ENCODE measurements at regions not wholly inside any gene's neighbourhood (a gene's known extent, or its start where the extent isn't known, plus 50 kb on each side); places are given as distances from the start of the nearest gene placed in this dataset.
"Not testable (repeated sequence)": the region's sequence is repeated elsewhere in the genome, so short reads cannot be mapped to it uniquely, and the experiment has no call there.

DNA sequence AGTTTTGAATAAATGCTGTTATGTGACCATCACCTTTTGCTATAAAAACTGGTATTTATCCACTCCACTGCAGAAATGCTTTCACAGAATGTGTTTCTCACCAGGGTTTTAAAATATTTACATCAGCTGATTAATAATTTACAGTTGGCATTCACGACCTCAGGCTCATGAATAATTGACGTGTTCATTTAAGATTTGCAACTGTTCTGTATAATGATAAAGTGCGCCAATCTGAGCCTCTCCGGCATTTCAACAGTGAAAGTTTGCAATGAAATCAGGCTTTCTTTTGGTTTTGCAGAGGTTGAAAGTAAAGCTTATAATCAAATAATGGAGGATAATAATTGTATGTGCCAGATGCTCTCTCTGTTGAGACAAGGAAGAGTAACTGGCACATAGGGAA is 434.9 kb downstream of the ICE1 start:
- Histone ChIP-seq H3K9me3 (ENCODE audit: low read depth, low read length) (peaks cover 2% of the 10 kb centered on the region), H3K4me1 (ENCODE audit: insufficient read depth, low read length) (no peaks in the 10 kb centered on the region), H4K20me1 (ENCODE audit: insufficient read depth, low read length) (no peaks in the 10 kb centered on the region), H3K4me3 (ENCODE audit: insufficient read depth, low read length) (no peak overlapping the region), H2AFZ (ENCODE audit: low read length) (no peak overlapping the region), H3K27me3 (ENCODE audit: insufficient read depth, low read length) (no peaks in the 10 kb centered on the region), H3K27ac (ENCODE audit: low read depth, low read length) (no peak overlapping the region), H3K79me2 (ENCODE audit: insufficient read depth, low read length) (no peaks in the 10 kb centered on the region), H3K36me3 (ENCODE audit: insufficient read depth, low read length) (no peaks in the 10 kb centered on the region), H3K4me2 (ENCODE audit: insufficient read depth, low read length) (no peak overlapping the region)
- TF ChIP-seq, protein P1, sequence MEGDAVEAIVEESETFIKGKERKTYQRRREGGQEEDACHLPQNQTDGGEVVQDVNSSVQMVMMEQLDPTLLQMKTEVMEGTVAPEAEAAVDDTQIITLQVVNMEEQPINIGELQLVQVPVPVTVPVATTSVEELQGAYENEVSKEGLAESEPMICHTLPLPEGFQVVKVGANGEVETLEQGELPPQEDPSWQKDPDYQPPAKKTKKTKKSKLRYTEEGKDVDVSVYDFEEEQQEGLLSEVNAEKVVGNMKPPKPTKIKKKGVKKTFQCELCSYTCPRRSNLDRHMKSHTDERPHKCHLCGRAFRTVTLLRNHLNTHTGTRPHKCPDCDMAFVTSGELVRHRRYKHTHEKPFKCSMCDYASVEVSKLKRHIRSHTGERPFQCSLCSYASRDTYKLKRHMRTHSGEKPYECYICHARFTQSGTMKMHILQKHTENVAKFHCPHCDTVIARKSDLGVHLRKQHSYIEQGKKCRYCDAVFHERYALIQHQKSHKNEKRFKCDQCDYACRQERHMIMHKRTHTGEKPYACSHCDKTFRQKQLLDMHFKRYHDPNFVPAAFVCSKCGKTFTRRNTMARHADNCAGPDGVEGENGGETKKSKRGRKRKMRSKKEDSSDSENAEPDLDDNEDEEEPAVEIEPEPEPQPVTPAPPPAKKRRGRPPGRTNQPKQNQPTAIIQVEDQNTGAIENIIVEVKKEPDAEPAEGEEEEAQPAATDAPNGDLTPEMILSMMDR (IDR thresholded peaks at IDR 0.05; ENCODE audit: extremely low read depth, low read depth, low read length), result no peak
- DNase-seq (ENCODE audit: insufficient read length, low spot score, missing footprints), result no peak

DNA sequence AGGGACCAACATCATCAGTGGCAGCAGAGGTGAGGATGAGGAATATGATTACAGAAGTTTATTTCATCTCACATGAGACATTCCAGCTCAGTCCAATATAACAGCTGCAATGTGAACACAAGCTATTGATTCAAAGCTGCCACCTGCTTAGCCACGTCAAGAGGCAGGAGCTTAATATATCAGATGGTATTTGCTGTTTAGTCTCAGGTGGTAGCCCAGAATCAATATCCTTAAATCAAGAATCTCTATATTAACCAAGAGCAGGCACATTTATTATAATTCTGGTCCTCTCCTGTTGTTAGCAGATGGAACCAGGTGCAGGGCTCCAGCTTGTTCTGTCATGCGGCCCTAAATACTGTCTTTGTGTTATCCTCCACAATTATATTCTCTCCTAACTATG is 431.6 kb downstream of the ICE1 start:
- Histone ChIP-seq H3K27me3 (ENCODE audit: insufficient read depth, low read length) (no peaks in the 10 kb centered on the region), H2AFZ (ENCODE audit: low read length) (no peak overlapping the region), H3K79me2 (ENCODE audit: insufficient read depth, low read length) (no peaks in the 10 kb centered on the region), H3K36me3 (ENCODE audit: insufficient read depth, low read length) (no peaks in the 10 kb centered on the region), H3K4me1 (ENCODE audit: insufficient read depth, low read length) (no peaks in the 10 kb centered on the region), H3K9me3 (ENCODE audit: low read depth, low read length) (peaks cover 3% of the 10 kb centered on the region), H3K4me3 (ENCODE audit: insufficient read depth, low read length) (no peak overlapping the region), H4K20me1 (ENCODE audit: insufficient read depth, low read length) (no peaks in the 10 kb centered on the region), H3K27ac (ENCODE audit: low read depth, low read length) (no peak overlapping the region), H3K4me2 (ENCODE audit: insufficient read depth, low read length) (no peak overlapping the region)
- DNase-seq (ENCODE audit: insufficient read length, low spot score, missing footprints), result no peak
- TF ChIP-seq, protein P1 (IDR thresholded peaks at IDR 0.05; ENCODE audit: extremely low read depth, low read depth, low read length), result no peak

DNA sequence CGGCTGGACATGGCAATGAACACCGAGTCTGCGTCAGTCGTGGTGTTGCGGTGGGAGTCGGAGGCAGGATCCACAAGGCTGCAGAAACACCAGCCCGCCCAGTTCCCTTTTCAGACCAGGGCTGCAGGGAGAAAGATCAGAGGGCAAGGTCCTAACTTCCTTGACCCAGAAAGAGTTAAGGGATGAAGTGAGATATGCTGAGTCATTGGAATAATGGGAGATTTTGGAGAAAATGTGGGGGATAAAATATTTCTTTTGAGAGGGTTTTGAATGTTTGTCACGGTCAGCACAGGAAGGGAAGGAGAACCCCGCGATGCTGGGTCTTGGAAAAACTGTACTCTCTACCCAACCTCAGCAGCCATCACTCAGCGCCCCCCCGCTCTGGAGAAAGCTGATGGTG is 416.0 kb downstream of the ICE1 start:
- no peaks in the 10 kb centered on the region for H3K27me3 ChIP-seq (ENCODE audit: insufficient read depth, low read length)
- H3K9me3 ChIP-seq (ENCODE audit: low read depth, low read length), result no peaks in the 10 kb centered on the region
- H3K27ac ChIP-seq (ENCODE audit: low read depth, low read length), result no peak overlapping the region
- TF ChIP-seq, protein P1 (IDR thresholded peaks at IDR 0.05; ENCODE audit: extremely low read depth, low read depth, low read length), result no peak
- H3K4me3 ChIP-seq (ENCODE audit: insufficient read depth, low read length), result no peak overlapping the region
- no peak overlapping the region for H3K4me2 ChIP-seq (ENCODE audit: insufficient read depth, low read length)
- no peak overlapping the region for H2AFZ ChIP-seq (ENCODE audit: low read length)
- no peaks in the 10 kb centered on the region for H3K36me3 ChIP-seq (ENCODE audit: insufficient read depth, low read length)
- H4K20me1 ChIP-seq (ENCODE audit: insufficient read depth, low read length), result no peaks in the 10 kb centered on the region
- DNase-seq (ENCODE audit: insufficient read length, low spot score, missing footprints), result no peak
- no peaks in the 10 kb centered on the region for H3K79me2 ChIP-seq (ENCODE audit: insufficient read depth, low read length)
- H3K4me1 ChIP-seq (ENCODE audit: insufficient read depth, low read length), result no peaks in the 10 kb centered on the region

DNA sequence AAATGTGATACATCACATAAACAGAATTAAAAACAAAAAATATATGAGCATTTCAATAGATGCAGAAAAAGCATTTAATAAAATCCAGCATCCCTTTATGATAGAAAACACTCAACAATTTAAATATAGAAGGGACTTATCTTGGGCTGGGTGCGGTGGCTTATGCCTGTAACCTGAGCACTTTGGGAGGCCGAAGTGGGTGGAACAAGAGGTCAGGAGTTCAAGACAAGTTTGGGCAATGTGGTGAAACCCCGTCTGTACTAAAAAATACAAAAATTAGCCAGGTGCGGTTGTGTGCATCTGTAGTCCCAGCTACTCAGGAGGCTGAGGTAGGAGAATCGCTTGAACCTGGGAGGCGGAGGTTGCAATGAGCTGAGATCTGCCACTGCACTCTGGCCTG is 409.1 kb downstream of the ICE1 start:
- H3K4me1 ChIP-seq (ENCODE audit: insufficient read depth, low read length); H2AFZ ChIP-seq (ENCODE audit: low read length); H3K9me3 ChIP-seq (ENCODE audit: low read depth, low read length); H3K27ac ChIP-seq (ENCODE audit: low read depth, low read length); H3K4me3 ChIP-seq (ENCODE audit: insufficient read depth, low read length); DNase-seq (ENCODE audit: insufficient read length, low spot score, missing footprints); H3K36me3 ChIP-seq (ENCODE audit: insufficient read depth, low read length); H4K20me1 ChIP-seq (ENCODE audit: insufficient read depth, low read length); H3K27me3 ChIP-seq (ENCODE audit: insufficient read depth, low read length); H3K4me2 ChIP-seq (ENCODE audit: insufficient read depth, low read length); H3K79me2 ChIP-seq (ENCODE audit: insufficient read depth, low read length): not testable (repeated sequence)

DNA sequence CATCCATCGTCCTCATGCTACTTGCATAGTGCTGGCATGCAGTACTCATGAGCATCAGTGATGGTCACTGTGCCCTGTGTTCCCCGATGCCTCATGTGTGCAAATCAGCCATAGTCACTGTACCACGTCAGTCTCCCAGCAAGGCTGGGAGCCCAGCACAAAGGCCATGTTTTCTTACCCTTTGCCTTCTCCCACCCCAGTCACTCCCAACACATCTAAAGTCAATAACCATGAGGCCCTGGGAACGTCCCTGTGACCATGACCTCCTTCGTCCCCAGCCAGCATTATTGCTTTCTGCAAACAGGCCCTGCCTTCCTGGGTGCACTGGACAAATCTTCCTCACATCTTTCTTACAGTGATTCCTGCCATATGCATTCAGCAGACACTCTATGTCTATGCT is 406.1 kb downstream of the ICE1 start:
- Histone ChIP-seq H3K79me2 (ENCODE audit: insufficient read depth, low read length) (no peaks in the 10 kb centered on the region), H3K36me3 (ENCODE audit: insufficient read depth, low read length) (no peaks in the 10 kb centered on the region), H3K4me2 (ENCODE audit: insufficient read depth, low read length) (no peak overlapping the region), H3K27ac (ENCODE audit: low read depth, low read length) (no peak overlapping the region), H3K27me3 (ENCODE audit: insufficient read depth, low read length) (no peaks in the 10 kb centered on the region), H2AFZ (ENCODE audit: low read length) (no peak overlapping the region), H4K20me1 (ENCODE audit: insufficient read depth, low read length) (no peaks in the 10 kb centered on the region), H3K9me3 (ENCODE audit: low read depth, low read length) (no peaks in the 10 kb centered on the region), H3K4me1 (ENCODE audit: insufficient read depth, low read length) (no peaks in the 10 kb centered on the region), H3K4me3 (ENCODE audit: insufficient read depth, low read length) (no peak overlapping the region)
- TF ChIP-seq, protein P1 (IDR thresholded peaks at IDR 0.05; ENCODE audit: extremely low read depth, low read depth, low read length), result no peak
- no peak for DNase-seq (ENCODE audit: insufficient read length, low spot score, missing footprints)
